ENCODE measurements at regions not wholly inside any gene's neighbourhood (a gene's known extent, or its start where the extent isn't known, plus 50 kb on each side); places are given as distances from the start of the nearest gene placed in this dataset.

DNA sequence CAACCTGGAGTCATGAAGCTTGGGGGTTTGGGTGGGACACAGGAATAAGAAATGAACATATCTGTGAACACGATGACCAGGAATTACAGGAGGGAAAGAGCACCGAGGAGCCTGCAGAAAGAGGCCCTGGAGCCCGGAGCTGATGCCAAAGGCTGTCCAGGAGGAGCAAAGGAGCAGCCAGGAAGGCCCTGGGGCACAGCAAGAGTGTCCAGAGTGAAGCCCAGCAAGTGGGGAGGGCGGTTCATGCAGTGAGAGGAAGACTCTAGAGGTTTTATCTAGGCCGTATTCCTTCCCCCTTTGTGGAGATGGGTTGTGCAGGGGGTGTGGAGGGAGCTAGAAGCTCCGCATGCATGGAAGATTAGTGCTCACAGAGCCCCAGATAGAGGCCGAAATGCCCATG is 318.4 kb downstream of the GADD45G start:
- no peaks in the 10 kb centered on the region for H3F3A ChIP-seq (replicated peaks; ENCODE audit: low read depth)
- Mint-ChIP-seq H3K27ac (no peak overlapping the region), H3K27me3 (ENCODE audit: insufficient read depth, low read depth, poor library complexity) (peaks cover 7% of the 10 kb centered on the region), H3K4me3 (no peak overlapping the region), H3K9me3 (no peaks in the 10 kb centered on the region), H3K36me3 (ENCODE audit: low read depth) (no peaks in the 10 kb centered on the region), H3K4me1 (peaks cover 16% of the 10 kb centered on the region)
- H3K27ac ChIP-seq (ENCODE audit: low read depth): no peak overlapping the region
- H3K79me2 ChIP-seq (replicated peaks; ENCODE audit: insufficient read depth): no peaks in the 10 kb centered on the region
- H3K36me3 ChIP-seq (ENCODE audit: insufficient read depth): no peaks in the 10 kb centered on the region
- no peak overlapping the region for H3K4me2 ChIP-seq
- TF ChIP-seq JUNB (IDR thresholded peaks at IDR 0.05; ENCODE audit: unreplicated experiment) (no peak), CREB1 (CRISPR knock-in tag; IDR thresholded peaks at IDR 0.05; ENCODE audit: low read depth) (no peak), POLR2AphosphoS5 (IDR thresholded peaks at IDR 0.05; ENCODE audit: low read depth) (no peak), NANOG (IDR thresholded peaks at IDR 0.05; ENCODE audit: borderline replicate concordance) (no peak), STAT1 (IDR thresholded peaks at IDR 0.05; ENCODE audit: unreplicated experiment) (no peak), ZNF114 (CRISPR knock-in tag; IDR thresholded peaks at IDR 0.05) (no peak), ZNF331 (CRISPR knock-in tag; IDR thresholded peaks at IDR 0.05; ENCODE audit: low read depth) (no peak)
- TF ChIP-seq, protein P1, sequence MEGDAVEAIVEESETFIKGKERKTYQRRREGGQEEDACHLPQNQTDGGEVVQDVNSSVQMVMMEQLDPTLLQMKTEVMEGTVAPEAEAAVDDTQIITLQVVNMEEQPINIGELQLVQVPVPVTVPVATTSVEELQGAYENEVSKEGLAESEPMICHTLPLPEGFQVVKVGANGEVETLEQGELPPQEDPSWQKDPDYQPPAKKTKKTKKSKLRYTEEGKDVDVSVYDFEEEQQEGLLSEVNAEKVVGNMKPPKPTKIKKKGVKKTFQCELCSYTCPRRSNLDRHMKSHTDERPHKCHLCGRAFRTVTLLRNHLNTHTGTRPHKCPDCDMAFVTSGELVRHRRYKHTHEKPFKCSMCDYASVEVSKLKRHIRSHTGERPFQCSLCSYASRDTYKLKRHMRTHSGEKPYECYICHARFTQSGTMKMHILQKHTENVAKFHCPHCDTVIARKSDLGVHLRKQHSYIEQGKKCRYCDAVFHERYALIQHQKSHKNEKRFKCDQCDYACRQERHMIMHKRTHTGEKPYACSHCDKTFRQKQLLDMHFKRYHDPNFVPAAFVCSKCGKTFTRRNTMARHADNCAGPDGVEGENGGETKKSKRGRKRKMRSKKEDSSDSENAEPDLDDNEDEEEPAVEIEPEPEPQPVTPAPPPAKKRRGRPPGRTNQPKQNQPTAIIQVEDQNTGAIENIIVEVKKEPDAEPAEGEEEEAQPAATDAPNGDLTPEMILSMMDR (conservative IDR thresholded peaks at IDR 0.05; ENCODE audit: low read depth in 2 of 2): no peak
- TF ChIP-seq, protein P2, sequence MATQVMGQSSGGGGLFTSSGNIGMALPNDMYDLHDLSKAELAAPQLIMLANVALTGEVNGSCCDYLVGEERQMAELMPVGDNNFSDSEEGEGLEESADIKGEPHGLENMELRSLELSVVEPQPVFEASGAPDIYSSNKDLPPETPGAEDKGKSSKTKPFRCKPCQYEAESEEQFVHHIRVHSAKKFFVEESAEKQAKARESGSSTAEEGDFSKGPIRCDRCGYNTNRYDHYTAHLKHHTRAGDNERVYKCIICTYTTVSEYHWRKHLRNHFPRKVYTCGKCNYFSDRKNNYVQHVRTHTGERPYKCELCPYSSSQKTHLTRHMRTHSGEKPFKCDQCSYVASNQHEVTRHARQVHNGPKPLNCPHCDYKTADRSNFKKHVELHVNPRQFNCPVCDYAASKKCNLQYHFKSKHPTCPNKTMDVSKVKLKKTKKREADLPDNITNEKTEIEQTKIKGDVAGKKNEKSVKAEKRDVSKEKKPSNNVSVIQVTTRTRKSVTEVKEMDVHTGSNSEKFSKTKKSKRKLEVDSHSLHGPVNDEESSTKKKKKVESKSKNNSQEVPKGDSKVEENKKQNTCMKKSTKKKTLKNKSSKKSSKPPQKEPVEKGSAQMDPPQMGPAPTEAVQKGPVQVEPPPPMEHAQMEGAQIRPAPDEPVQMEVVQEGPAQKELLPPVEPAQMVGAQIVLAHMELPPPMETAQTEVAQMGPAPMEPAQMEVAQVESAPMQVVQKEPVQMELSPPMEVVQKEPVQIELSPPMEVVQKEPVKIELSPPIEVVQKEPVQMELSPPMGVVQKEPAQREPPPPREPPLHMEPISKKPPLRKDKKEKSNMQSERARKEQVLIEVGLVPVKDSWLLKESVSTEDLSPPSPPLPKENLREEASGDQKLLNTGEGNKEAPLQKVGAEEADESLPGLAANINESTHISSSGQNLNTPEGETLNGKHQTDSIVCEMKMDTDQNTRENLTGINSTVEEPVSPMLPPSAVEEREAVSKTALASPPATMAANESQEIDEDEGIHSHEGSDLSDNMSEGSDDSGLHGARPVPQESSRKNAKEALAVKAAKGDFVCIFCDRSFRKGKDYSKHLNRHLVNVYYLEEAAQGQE (IDR thresholded peaks at IDR 0.05; ENCODE audit: unreplicated experiment): no peak
- no peaks in the 10 kb centered on the region for H4K20me1 ChIP-seq (replicated peaks; ENCODE audit: insufficient read depth)
- H3K4me1 ChIP-seq (ENCODE audit: insufficient read depth): no peaks in the 10 kb centered on the region
- DNase-seq (ENCODE audit: low spot score) (no peak), ATAC-seq (no peak)
- no peaks in the 10 kb centered on the region for H3K27me3 ChIP-seq (ENCODE audit: insufficient read depth)
- H3K4me3 ChIP-seq: no peak overlapping the region
- peak overlapping the region; percentile 25; the same call in 1 of the 2 replicates for H2AFZ ChIP-seq
- no peaks in the 10 kb centered on the region for H3K9me2 ChIP-seq (ENCODE audit: insufficient read depth)

DNA sequence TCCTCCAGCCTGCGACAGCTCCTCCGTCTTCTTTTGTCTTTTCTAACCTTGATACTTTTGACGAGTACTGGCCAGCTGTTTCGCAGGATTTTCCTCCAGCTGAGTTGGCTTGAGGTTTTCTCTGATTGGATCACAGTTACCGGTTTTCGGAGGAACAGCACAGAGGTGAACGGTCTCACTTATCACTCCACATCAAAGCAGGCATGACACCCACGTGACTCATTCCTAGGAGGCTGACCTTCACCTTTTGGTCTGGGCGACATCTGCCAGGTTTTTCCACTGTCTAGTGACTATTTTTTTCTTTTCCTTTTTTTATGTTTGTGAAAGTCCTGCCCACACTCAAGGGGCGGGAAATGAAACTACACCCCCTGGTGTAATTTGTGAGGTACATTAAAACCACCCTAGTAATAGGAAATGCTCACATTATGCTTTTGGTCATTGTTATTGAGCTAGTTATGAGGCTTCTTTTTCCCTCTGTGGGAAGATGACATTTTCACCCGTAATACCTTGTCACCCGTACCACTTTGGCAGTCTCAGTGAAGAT is 319.2 kb downstream of the GADD45G start:
- TF ChIP-seq ZNF331 (CRISPR knock-in tag; IDR thresholded peaks at IDR 0.05; ENCODE audit: low read depth) (no peak), EZH2phosphoT487 (IDR thresholded peaks at IDR 0.05; ENCODE audit: unreplicated experiment) (no peak)
- TF ChIP-seq, protein P1 (conservative IDR thresholded peaks at IDR 0.05; ENCODE audit: low read depth in 2 of 2): peak; percentile 28 to 34; a peak in 3 of 4 replicates
- Mint-ChIP-seq H3K27me3 (ENCODE audit: insufficient read depth, low read depth, poor library complexity) (peaks cover 9% of the 10 kb centered on the region), H3K36me3 (ENCODE audit: low read depth) (no peaks in the 10 kb centered on the region), H3K9me3 (no peaks in the 10 kb centered on the region), H3K4me1 (peaks cover 16% of the 10 kb centered on the region), H3K4me3 (no peak overlapping the region), H3K27ac (no peak overlapping the region)
- H3K79me2 ChIP-seq (replicated peaks; ENCODE audit: insufficient read depth): no peaks in the 10 kb centered on the region
- no peaks in the 10 kb centered on the region for H3K27me3 ChIP-seq (ENCODE audit: insufficient read depth)
- H2AFZ ChIP-seq: peak overlapping the region; percentile 25; the same call in 1 of the 2 replicates
- ATAC-seq (no peak), DNase-seq (ENCODE audit: low spot score) (peak; percentile 6)
- no peaks in the 10 kb centered on the region for H3K36me3 ChIP-seq (ENCODE audit: insufficient read depth)
- no peaks in the 10 kb centered on the region for H3K4me1 ChIP-seq (ENCODE audit: insufficient read depth)
- no peak overlapping the region for H3K27ac ChIP-seq (ENCODE audit: low read depth)
- no peaks in the 10 kb centered on the region for H3K9me2 ChIP-seq (ENCODE audit: insufficient read depth)
- no peak overlapping the region for H3K4me2 ChIP-seq
- H3K4me3 ChIP-seq: no peak overlapping the region
- H3F3A ChIP-seq (replicated peaks; ENCODE audit: low read depth): no peaks in the 10 kb centered on the region
- H4K20me1 ChIP-seq (replicated peaks; ENCODE audit: insufficient read depth): no peaks in the 10 kb centered on the region

Measured in GM23338 (cell line).